Epithelial cell of proximal tubule (primary cell): ENCODE measurements at regions not wholly inside any gene's neighbourhood (a gene's known extent, or its start where the extent isn't known, plus 50 kb on each side); places are given as distances from the start of the nearest gene placed in this dataset.
"Not testable (repeated sequence)": the region's sequence is repeated elsewhere in the genome, so short reads cannot be mapped to it uniquely, and the experiment has no call there.

Experiments used
- DNase-seq: peaks from one replicate; pipeline ENCODE4 v3.0.0-alpha.2; 2011; ENCODE audit warnings: low read depth
- H3K4me3 ChIP-seq: 2 replicates; pipeline ENCODE4 v1.5.1; 2011; ENCODE audit warnings: low read depth, mild to moderate bottlenecking, low read length
- TF ChIP-seq, protein P1 (sequence below): conservative IDR thresholded peaks from 2 replicates; pipeline ENCODE4 v1.5.1; 2012; ENCODE audit warnings: low read depth, mild to moderate bottlenecking, low read length

DNA sequence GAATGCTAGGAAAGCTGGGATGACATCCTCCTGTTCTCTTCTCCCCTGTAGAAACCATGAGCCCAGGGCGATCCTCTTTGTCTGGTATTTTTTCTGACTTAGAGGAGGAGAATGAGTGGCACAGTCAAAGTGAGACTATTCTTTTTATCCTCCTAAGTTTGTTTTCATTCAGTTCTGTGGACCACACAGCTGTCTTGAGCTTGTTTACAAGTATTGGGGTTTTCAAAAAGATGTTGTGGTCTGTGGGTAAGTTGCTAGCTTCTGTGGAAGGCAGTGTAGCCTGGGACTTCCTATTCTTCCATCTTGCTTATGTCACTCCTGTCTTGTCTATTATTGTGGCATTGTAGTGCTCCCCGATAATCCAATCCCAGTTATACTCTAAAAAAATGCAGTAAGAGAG, 223.0 kb downstream of the PAPSS1 start:
- no peak overlapping the region for H3K4me3 ChIP-seq
- TF ChIP-seq, protein P1, sequence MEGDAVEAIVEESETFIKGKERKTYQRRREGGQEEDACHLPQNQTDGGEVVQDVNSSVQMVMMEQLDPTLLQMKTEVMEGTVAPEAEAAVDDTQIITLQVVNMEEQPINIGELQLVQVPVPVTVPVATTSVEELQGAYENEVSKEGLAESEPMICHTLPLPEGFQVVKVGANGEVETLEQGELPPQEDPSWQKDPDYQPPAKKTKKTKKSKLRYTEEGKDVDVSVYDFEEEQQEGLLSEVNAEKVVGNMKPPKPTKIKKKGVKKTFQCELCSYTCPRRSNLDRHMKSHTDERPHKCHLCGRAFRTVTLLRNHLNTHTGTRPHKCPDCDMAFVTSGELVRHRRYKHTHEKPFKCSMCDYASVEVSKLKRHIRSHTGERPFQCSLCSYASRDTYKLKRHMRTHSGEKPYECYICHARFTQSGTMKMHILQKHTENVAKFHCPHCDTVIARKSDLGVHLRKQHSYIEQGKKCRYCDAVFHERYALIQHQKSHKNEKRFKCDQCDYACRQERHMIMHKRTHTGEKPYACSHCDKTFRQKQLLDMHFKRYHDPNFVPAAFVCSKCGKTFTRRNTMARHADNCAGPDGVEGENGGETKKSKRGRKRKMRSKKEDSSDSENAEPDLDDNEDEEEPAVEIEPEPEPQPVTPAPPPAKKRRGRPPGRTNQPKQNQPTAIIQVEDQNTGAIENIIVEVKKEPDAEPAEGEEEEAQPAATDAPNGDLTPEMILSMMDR = no peak

DNA sequence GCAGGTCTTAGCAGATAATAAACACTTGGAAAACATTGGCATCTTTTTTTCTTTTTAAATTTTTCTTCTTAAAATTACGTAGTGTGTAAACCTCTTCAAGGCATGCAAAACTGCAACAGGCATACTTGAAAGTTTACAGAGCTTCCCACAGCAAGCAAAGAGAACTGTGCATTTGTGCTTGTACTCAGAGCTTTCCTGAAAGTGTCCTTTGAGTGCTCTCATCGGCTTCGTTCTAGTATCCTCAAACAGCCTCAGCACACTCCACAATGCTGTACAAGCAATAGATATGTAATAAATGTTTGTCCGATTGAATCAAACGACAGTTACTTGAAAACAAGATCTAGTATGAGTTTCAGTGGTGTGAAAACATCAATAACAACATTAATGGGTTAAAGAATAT, 227.5 kb downstream of the PAPSS1 start:
- DNase-seq = no peak
- TF ChIP-seq, protein P1 = no peak
- no peak overlapping the region for H3K4me3 ChIP-seq

More for the DNA sequence above, 223.0 kb downstream of the PAPSS1 start:
- DNase-seq = no peak

DNA sequence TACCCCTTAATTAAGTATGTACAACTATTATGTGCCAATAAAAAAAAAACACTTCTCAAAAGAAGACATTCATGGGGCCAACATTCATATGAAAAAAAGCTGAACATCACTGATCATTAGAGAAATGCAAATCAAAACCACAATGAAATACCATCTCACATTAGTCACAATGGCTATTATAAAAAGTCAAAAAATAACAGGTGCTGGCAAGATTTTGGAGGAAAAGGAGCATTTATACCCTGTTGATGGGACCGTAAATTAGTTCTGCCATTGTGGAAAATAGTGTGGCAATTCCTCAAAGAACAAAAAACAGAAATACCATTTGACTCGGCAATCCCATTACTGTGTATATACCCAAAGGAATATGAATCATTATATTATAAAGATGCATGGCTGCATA, 229.9 kb downstream of the PAPSS1 start:
- TF ChIP-seq, protein P1 = no peak
- no peak overlapping the region for H3K4me3 ChIP-seq
- DNase-seq = no peak

DNA sequence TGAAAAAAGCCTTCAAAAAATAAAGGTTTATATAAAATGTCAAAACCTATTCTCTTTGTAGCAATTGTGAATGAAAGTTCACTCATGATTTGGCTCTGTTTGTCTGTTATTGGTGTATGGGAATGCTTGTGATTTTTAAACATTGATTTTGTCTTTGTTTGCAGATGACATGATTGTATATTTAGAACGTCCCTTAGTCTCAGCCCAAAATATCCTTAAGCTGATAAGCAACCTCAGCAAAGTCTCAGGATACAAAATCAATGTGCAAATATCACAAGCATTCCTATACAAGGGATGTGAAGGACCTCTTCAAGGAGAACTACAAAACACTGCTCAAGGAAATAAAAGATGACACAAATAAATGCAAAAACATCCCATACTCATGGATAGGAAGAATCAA, 236.4 kb downstream of the PAPSS1 start:
- not testable (repeated sequence) for H3K4me3 ChIP-seq, DNase-seq

DNA sequence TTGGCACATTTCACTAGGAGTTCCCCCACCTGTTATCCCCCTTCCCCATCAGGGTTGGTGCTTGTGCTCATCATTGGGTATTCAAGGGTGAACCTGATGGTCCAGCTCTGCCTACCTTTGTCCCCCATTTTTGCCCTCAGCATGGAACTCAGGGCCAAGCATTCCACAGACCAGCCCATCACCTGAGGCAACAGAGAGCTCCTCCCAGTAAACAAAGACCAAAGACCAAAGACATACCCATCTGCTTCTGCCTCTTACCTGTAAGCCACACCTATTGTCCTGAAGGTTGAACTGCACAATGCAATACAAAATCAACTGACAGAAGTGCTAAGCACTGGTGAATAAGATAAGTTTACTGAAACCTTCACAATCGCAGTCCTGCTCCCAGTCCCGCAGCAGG, 237.5 kb downstream of the PAPSS1 start:
- DNase-seq = no peak
- H3K4me3 ChIP-seq = no peak overlapping the region
- TF ChIP-seq, protein P1 = no peak

DNA sequence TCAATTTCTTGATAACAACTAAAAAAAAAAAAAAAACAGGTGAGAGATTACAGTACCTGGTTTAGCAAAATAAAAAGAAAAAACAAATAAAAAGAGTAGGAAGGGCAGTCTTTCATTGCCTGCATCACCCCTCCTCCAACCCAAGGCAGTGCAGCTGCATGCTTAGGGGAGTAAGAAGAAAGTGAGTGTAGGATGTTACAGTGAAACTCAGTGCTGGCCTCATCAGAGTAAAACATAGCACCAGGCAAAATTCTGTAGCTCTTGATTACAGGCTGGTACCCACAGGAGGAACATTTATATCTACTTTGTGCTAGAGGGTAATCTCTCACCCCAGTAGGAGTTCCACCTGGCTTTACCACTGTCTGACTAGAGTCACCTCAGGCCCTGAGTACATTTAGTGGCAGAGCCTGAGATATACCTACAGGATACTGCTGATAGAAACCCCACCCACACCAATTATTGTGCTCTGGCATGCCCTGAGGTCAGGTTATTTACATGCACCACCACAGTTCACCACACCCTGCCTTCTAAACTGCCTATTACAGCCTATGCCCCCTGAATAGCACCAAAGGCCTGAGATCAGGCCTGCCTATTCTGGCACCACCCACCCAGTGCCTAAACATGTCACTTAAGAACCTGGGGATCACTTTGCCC, 241.6 kb downstream of the PAPSS1 start:
- TF ChIP-seq, protein P1 = no peak
- no peak overlapping the region for H3K4me3 ChIP-seq
- DNase-seq = no peak

DNA sequence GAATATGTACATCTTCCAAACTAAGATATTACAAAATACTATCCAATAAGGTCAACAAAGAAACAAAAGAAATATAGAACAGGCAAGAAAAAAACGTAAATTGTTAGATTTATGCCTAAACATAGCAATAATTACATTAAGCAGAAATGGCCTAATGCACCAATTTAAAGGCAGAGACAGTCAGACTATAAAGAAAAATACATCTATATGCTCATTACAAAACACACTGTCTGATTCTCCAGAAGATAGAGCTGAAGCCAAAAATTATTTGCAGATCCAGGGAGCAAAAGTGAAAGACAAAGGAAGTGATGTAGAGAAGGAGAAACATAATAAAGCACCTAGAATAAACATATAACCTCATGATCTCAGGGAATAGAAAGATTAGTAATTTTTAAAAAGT, 246.9 kb downstream of the PAPSS1 start:
- H3K4me3 ChIP-seq = no peak overlapping the region
- no peak for DNase-seq
- TF ChIP-seq, protein P1 = no peak
